K562 (cell line): ENCODE measurements at regions not wholly inside any gene's neighbourhood (a gene's known extent, or its start where the extent isn't known, plus 50 kb on each side); places are given as distances from the start of the nearest gene placed in this dataset.

ENCODE experiments used
- ATAC-seq: fragments of 200-7000 bp; cut with Tn5 transposase; 3 replicates; pipeline ENCODE4 v1.9.1; 2020; ENCODE audit warnings: moderate library complexity
- BruUV-seq: library from RNA; stranded (reverse); fragments of 400-500 nt; replicated peaks from 2 replicates; lab custom pipeline; 2021; lab: Mats Ljungman, UMichigan
- CTCF ChIA-PET: fragments of 300-600 bp; formaldehyde crosslinking; extraction: SDS; loops from one replicate; lab custom pipeline; 2021; ENCODE audit warnings: low intra/inter-chr PET ratio; lab: Yijun Ruan, JAX
- POLR2A ChIA-PET: fragments of 300-600, 350-650 bp; sonication (Branson Sonifier 250); formaldehyde crosslinking; extraction: SDS; loops from one replicate; lab custom pipeline; 2021; ENCODE audit warnings: antibody characterized with exemption, inconsistent platforms; lab: Yijun Ruan, JAX
- DNase-seq, 4 experiments: peaks; one replicate each; pipeline versions ENCODE4 v3.0.0 to v3.0.0-alpha.2; 2011 to 2018; ENCODE audit warnings: low spot score in 3 of 4, mixed read lengths in 3 of 4; ENCODE audit errors: extremely low read depth in 1 of 4
- FAIRE-seq: peaks from 2 replicates; lab custom pipeline; 2011; peaks lifted over from hg19 to GRCh38; lab: Jason Lieb, UNC
- H2AFZ ChIP-seq: 2 replicates; pipeline ENCODE4 v1.6.0; 2011; ENCODE audit warnings: low read depth, low read length, control low read depth, inconsistent platforms
- H3K27ac ChIP-seq: fragments of 200-600 bp; 3 replicates; pipeline ENCODE4 v1.8.0; 2011; ENCODE audit warnings: low read depth, mild to moderate bottlenecking, control low read depth, inconsistent platforms, low read length, moderate library complexity, mixed read lengths; ENCODE audit errors: extremely low read depth
- H3K27me3 ChIP-seq, 2 experiments: fragments of 300-600 bp in 1 of 2; 2 replicates in 1 of 2; 3 replicates in 1 of 2; pipeline versions ENCODE4 v1.6.0 to v1.8.0; 2011; ENCODE audit warnings: inconsistent platforms in 2 of 2, low read length in 2 of 2, mild to moderate bottlenecking in 1 of 2, mixed read lengths in 1 of 2, moderate library complexity in 1 of 2; ENCODE audit not compliant: control insufficient read depth in 2 of 2, insufficient read depth in 2 of 2
- H3K36me3 ChIP-seq: fragments of 300-600 bp; 3 replicates; pipeline ENCODE4 v1.8.0; 2011; ENCODE audit warnings: mild to moderate bottlenecking, low read length, inconsistent platforms; ENCODE audit not compliant: control insufficient read depth, insufficient read depth
- H3K4me1 ChIP-seq, 2 experiments: fragments of 200-600 bp in 1 of 2; replicated peaks in 1 of 2; 2 replicates in 1 of 2; 3 replicates in 1 of 2; pipeline versions ENCODE4 v1.5.1 to v1.8.0; 2011; ENCODE audit warnings: inconsistent platforms in 2 of 2, low read length in 2 of 2, mild to moderate bottlenecking in 1 of 2, mixed read lengths in 1 of 2, moderate library complexity in 1 of 2; ENCODE audit not compliant: control insufficient read depth in 2 of 2, insufficient read depth in 2 of 2
- H3K4me2 ChIP-seq: 2 replicates; pipeline ENCODE4 v1.6.1; 2011; ENCODE audit warnings: low read length, control low read depth, inconsistent platforms, mixed read lengths; ENCODE audit not compliant: insufficient read depth
- H3K4me3 ChIP-seq: fragments of 200-600 bp; sonication (generic), shearing (Covaris generic); 2 replicates; pipeline ENCODE4 v1.5.1; 2016; ENCODE audit warnings: control low read depth, inconsistent platforms
- H3K79me2 ChIP-seq: fragments of 200-600 bp; 3 replicates; pipeline ENCODE4 v1.8.0; 2011; ENCODE audit warnings: low read length, inconsistent platforms; ENCODE audit not compliant: control insufficient read depth, insufficient read depth
- H3K9ac ChIP-seq, 2 experiments: 2 replicates each; pipeline versions ENCODE4 v1.6.0 to v1.6.1; 2011; ENCODE audit warnings: low read depth in 2 of 2, low read length in 2 of 2, control low read depth in 1 of 2, inconsistent platforms in 1 of 2, mild to moderate bottlenecking in 1 of 2, mixed read lengths in 1 of 2; ENCODE audit not compliant: insufficient read depth in 1 of 2
- H3K9me1 ChIP-seq: one replicate; pipeline ENCODE4 v1.6.0; 2011; ENCODE audit warnings: inconsistent platforms, mild to moderate bottlenecking, low read length, moderate library complexity; ENCODE audit not compliant: control insufficient read depth, insufficient read depth
- H3K9me3 ChIP-seq: replicated peaks from 2 replicates; pipeline ENCODE4 v1.5.1; 2011; ENCODE audit warnings: low read depth, low read length, inconsistent platforms; ENCODE audit not compliant: control insufficient read depth, insufficient read depth
- H4K20me1 ChIP-seq: replicated peaks from 2 replicates; pipeline ENCODE4 v1.6.1; 2011; ENCODE audit warnings: low read length, inconsistent platforms, mixed read lengths; ENCODE audit not compliant: control insufficient read depth, insufficient read depth
- CXXC5 ChIP-seq: fragments of 250-450 bp; sonication (Bioruptor Pico); IDR thresholded peaks from 2 replicates; pipeline ENCODE4 v1.8.0; 2022; ENCODE audit warnings: inconsistent platforms, mild to moderate bottlenecking, moderate library complexity
- PTRF ChIP-seq: fragments of 450-650 bp; IDR thresholded peaks from 2 replicates; pipeline ENCODE4 v1.6.1; 2016; ENCODE audit warnings: mild to moderate bottlenecking, missing genetic modification characterization, missing compliant biosample characterization
- RBM34 ChIP-seq: fragments of 200-400 bp; formaldehyde crosslinking; IDR thresholded peaks from 2 replicates; pipeline ENCODE4 v1.6.1; 2018; ENCODE audit warnings: low read length, borderline replicate concordance; ENCODE audit not compliant: insufficient read depth
- U2AF1 ChIP-seq: fragments of 200-400 bp; formaldehyde crosslinking; optimal IDR thresholded peaks from 2 replicates; pipeline ENCODE3; 2017; ENCODE audit warnings: mild to moderate bottlenecking, low read depth, low read length, moderate library complexity
- ZNF121 ChIP-seq: sonication (generic); formaldehyde crosslinking; conservative IDR thresholded peaks from 2 replicates; pipeline ENCODE4 v1.8.0; 2022; ENCODE audit warnings: missing genetic modification reagents
- ZNF589 ChIP-seq: fragments of 200-800 bp; sonication (Bioruptor generic); IDR thresholded peaks from 2 replicates; pipeline ENCODE4 v1.6.1; 2016; ENCODE audit warnings: low read depth, missing genetic modification characterization, missing compliant biosample characterization
- WGBS: fragments of 100-300 bp; shearing (Covaris generic); methylation state at CpG from one replicate; pipeline ENCODE4 v1.1.6; 2016; ENCODE audit warnings: low coverage, mixed read lengths; ENCODE audit not compliant: insufficient coverage; ENCODE audit errors: missing lambda C conversion rate; 5-methylcytosine and 5-hydroxymethylcytosine counted together
- in situ Hi-C: fragments of 300-500 bp; cut with MboI; formaldehyde crosslinking; loops from 4 replicates; pipeline ENCODE4 v1.15.0; 2018; ENCODE audit warnings: inconsistent platforms, mixed read lengths
- intact Hi-C: fragments of 100-400 bp; cut with micrococcal nuclease; formaldehyde crosslinking; loops from 2 replicates; pipeline ENCODE4 v1.14.2; 2022
- TF ChIP-seq, protein P1 (sequence below): fragments of 250-450 bp; sonication (Bioruptor Pico); IDR thresholded peaks from 2 replicates; pipeline ENCODE4 v1.5.0; 2020; ENCODE audit warnings: mild to moderate bottlenecking, borderline replicate concordance

GRCh38 chr7:13416071-13416470, 573.4 kb downstream of the ETV1 start:
- H3K9me3 ChIP-seq, result no peaks in the 10 kb centered on the region; the same call in 1 of the 2 replicates
- in situ Hi-C loops, result no loop called here
- H2AFZ ChIP-seq, result no peak overlapping the region
- ChIA-PET CTCF (no interaction called here), POLR2A (no interaction called here)
- BruUV-seq, result no TSS peak
- DNase-seq (no peak), FAIRE-seq (no peak), ATAC-seq (no peak)
- WGBS, result 0% methylated on average over 2 of the region's 2 CpGs
- no peaks in the 10 kb centered on the region for H3K9me1 ChIP-seq
- H3K79me2 ChIP-seq, result no peaks in the 10 kb centered on the region
- H3K27me3 ChIP-seq, result no peaks in the 10 kb centered on the region
- intact Hi-C loops, result no loop called here
- H3K9ac ChIP-seq, result no peak overlapping the region
- no peak overlapping the region for H3K4me3 ChIP-seq
- no peaks in the 10 kb centered on the region for H4K20me1 ChIP-seq
- H3K36me3 ChIP-seq, result no peaks in the 10 kb centered on the region
- no peaks in the 10 kb centered on the region for H3K4me1 ChIP-seq
- H3K27ac ChIP-seq, result no peak overlapping the region
- TF ChIP-seq ZNF121, result no peak
- TF ChIP-seq, protein P1, sequence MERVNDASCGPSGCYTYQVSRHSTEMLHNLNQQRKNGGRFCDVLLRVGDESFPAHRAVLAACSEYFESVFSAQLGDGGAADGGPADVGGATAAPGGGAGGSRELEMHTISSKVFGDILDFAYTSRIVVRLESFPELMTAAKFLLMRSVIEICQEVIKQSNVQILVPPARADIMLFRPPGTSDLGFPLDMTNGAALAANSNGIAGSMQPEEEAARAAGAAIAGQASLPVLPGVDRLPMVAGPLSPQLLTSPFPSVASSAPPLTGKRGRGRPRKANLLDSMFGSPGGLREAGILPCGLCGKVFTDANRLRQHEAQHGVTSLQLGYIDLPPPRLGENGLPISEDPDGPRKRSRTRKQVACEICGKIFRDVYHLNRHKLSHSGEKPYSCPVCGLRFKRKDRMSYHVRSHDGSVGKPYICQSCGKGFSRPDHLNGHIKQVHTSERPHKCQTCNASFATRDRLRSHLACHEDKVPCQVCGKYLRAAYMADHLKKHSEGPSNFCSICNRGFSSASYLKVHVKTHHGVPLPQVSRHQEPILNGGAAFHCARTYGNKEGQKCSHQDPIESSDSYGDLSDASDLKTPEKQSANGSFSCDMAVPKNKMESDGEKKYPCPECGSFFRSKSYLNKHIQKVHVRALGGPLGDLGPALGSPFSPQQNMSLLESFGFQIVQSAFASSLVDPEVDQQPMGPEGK (CRISPR knock-in tag), result no peak
- no peak for TF ChIP-seq ZNF589
- no peak for TF ChIP-seq CXXC5 (CRISPR knock-in tag)
- no peak for TF ChIP-seq U2AF1
- no peak for TF ChIP-seq PTRF
- no peak for TF ChIP-seq RBM34
- no peak overlapping the region for H3K4me2 ChIP-seq
